Stimulated activated naive CD8-positive, alpha-beta T cell treated with anti-CD3 and anti-CD28 coated beads, Interleukin-15, amount 100 ng/mL, for 72 hours (primary cell): ENCODE measurements at regions not wholly inside any gene's neighbourhood (a gene's known extent, or its start where the extent isn't known, plus 50 kb on each side); places are given as distances from the start of the nearest gene placed in this dataset.
"Not testable (repeated sequence)": the region's sequence is repeated elsewhere in the genome, so short reads cannot be mapped to it uniquely, and the experiment has no call there.

Experiments
- ATAC-seq: fragments of 150-1000 bp; cut with Tn5 transposase; 2 replicates; pipeline ENCODE4 v1.10.0; 2021; ENCODE audit warnings: mild to moderate bottlenecking, moderate library complexity
- DNase-seq, 2 donors: peaks; one replicate each; pipeline ENCODE4 v3.0.0; 2021 to 2022
- H3K27ac Mint-ChIP-seq, 2 donors: one replicate each; pipeline ENCODE4 v1.8.0; 2022; ENCODE audit warnings: mild to moderate bottlenecking in 2 of 2, mixed read lengths in 2 of 2, moderate library complexity in 2 of 2
- H3K27me3 Mint-ChIP-seq: one replicate; pipeline ENCODE4 v1.8.0; 2022; ENCODE audit warnings: mixed read lengths
- H3K4me1 Mint-ChIP-seq: one replicate; pipeline ENCODE4 v1.8.0; 2022; ENCODE audit warnings: mild to moderate bottlenecking, mixed read lengths
- H3K4me3 Mint-ChIP-seq, 2 donors: one replicate each; pipeline ENCODE4 v1.8.0; 2022; ENCODE audit warnings: mild to moderate bottlenecking in 2 of 2, mixed read lengths in 2 of 2, moderate library complexity in 1 of 2
- H3K9me3 Mint-ChIP-seq, 2 donors: one replicate each; pipeline ENCODE4 v1.8.0; 2022; ENCODE audit warnings: mixed read lengths in 2 of 2

GRCh38 chr5:4017076-4017803 lies 421.6 kb downstream of the IRX1 start:
- H3K27ac Mint-ChIP-seq = no peak overlapping the region

DNA sequence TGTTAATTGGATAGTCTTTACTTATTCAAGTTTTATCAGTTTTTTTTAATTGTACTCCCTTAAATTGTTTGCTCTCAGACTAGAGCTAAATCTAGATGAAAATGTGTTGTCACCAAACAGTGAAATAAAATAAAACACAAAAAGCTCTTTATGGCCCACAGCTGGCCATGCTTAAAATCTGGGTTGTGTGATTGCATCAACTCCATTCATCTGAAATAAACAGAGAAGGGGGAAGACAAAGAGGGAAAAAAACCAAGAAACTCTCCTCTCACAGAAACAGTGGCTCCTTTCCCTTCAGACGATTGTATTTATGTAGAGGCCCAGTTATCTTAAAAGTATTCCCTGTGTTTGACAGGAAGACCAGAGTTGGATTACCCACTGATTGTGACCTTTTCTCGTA lies 422.4 kb downstream of the IRX1 start:
- Mint-ChIP-seq H3K4me1 (no peaks in the 10 kb centered on the region), H3K9me3 (peaks cover 0 to 8% of the 10 kb centered on the region in 2 donors), H3K27ac (no peak overlapping the region), H3K4me3 (no peak overlapping the region), H3K27me3 (no peaks in the 10 kb centered on the region)
- DNase-seq = no peak
- ATAC-seq = no peak

More at GRCh38 chr5:4017076-4017803, 421.6 kb downstream of the IRX1 start:
- DNase-seq (no peak), ATAC-seq (no peak)
- Mint-ChIP-seq H3K4me3 (no peak overlapping the region), H3K27me3 (no peaks in the 10 kb centered on the region), H3K4me1 (no peaks in the 10 kb centered on the region), H3K9me3 (peaks cover 0 to 8% of the 10 kb centered on the region in 2 donors)

- no peak overlapping the region for H3K4me3 Mint-ChIP-seq
- H3K27me3 Mint-ChIP-seq = no peaks in the 10 kb centered on the region
- H3K27ac Mint-ChIP-seq = no peak overlapping the region
- no peak for ATAC-seq
- peaks cover 0 to 8% of the 10 kb centered on the region in 2 donors for H3K9me3 Mint-ChIP-seq
- no peak for DNase-seq
- H3K4me1 Mint-ChIP-seq = no peaks in the 10 kb centered on the region
These were observed 423.6 kb downstream of the IRX1 start for GRCh38 chr5:4019009-4019769.

GRCh38 chr5:4019841-4020240 lies 424.2 kb downstream of the IRX1 start:
- no peak for ATAC-seq

DNA sequence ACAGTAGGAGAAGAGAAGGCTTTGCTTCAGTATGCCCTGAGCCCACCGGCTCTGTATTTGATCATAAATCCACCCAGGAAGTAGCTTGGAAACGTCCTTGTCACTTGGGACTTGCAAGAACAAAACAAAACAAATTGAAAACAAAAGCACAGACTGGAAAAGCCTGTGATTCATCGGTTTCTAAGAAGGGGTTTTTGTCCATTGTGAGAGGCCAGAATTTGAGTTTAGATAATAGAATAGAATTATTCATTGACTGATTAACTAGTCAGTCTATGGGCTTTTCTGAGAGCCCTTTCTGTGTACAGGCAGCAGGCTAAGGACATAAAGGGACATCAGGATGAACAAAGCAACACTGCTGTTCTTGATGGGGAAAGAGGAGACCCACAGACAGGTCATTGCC lies 424.8 kb downstream of the IRX1 start:
- no peak for ATAC-seq
- no peak for DNase-seq
- Mint-ChIP-seq H3K27ac (peak overlapping the region in 1 of 2 donors; percentile 84), H3K4me3 (no peak overlapping the region), H3K9me3 (peaks cover 0 to 8% of the 10 kb centered on the region in 2 donors), H3K4me1 (no peaks in the 10 kb centered on the region), H3K27me3 (no peaks in the 10 kb centered on the region)

More at GRCh38 chr5:4019841-4020240, 424.2 kb downstream of the IRX1 start:
- no peak overlapping the region for H3K4me3 Mint-ChIP-seq
- no peak for DNase-seq
- H3K27me3 Mint-ChIP-seq = no peaks in the 10 kb centered on the region
- H3K27ac Mint-ChIP-seq = peak overlapping the region in 1 of 2 donors; percentile 33
- H3K4me1 Mint-ChIP-seq = no peaks in the 10 kb centered on the region
- peaks cover 0 to 8% of the 10 kb centered on the region in 2 donors for H3K9me3 Mint-ChIP-seq

GRCh38 chr5:4022056-4022670 lies 426.5 kb downstream of the IRX1 start:
- Mint-ChIP-seq H3K4me1 (no peaks in the 10 kb centered on the region), H3K27ac (no peak overlapping the region), H3K9me3 (peaks cover 0 to 3% of the 10 kb centered on the region in 2 donors), H3K27me3 (no peaks in the 10 kb centered on the region), H3K4me3 (no peak overlapping the region)
- no peak for DNase-seq
- no peak for ATAC-seq

DNA sequence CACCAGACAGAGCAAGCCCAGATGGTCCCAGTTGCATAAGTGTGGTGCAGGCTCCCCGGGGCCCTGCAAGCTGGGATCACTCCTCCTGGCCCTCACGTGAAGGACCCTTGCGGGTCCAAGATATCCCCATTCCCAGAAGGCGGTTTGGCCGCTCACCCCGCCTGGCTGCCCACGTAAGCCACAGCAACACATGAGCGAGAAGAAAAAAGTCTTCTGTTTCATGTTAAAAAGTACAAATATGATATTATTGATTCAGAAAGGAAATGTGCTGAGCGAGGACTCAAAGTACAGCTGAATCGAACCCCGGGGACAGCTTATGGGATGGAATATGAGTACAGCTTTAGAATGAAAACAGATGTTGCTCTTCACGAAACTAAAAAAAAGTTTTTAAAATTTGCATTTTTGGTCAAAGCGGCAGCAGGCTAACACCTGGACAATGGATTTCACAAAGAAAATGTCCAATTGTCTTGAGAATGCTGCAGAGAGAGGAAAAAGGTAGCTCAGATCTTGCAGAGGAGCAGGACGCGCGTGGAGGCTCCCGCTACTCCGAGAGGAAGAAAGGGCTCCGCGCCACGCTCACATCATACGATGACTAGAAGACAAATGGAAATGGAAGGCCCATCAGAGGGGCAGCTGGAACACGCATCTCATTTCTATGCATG lies 427.6 kb downstream of the IRX1 start:
- H3K27ac Mint-ChIP-seq = no peak overlapping the region
- H3K4me1 Mint-ChIP-seq = no peaks in the 10 kb centered on the region
- ATAC-seq (no peak), DNase-seq (no peak)
- H3K27me3 Mint-ChIP-seq = no peaks in the 10 kb centered on the region
- H3K4me3 Mint-ChIP-seq = no peak overlapping the region
- H3K9me3 Mint-ChIP-seq = no peaks in the 10 kb centered on the region

- Mint-ChIP-seq H3K27me3 (no peaks in the 10 kb centered on the region), H3K4me1 (no peaks in the 10 kb centered on the region), H3K27ac (no peak overlapping the region), H3K9me3 (no peaks in the 10 kb centered on the region), H3K4me3 (no peak overlapping the region)
- ATAC-seq (no peak), DNase-seq (no peak)
These were observed 428.2 kb downstream of the IRX1 start for GRCh38 chr5:4023753-4024335.

- ATAC-seq = no peak
- Mint-ChIP-seq H3K27me3 (no peaks in the 10 kb centered on the region), H3K9me3 (peaks cover 0 to 15% of the 10 kb centered on the region in 2 donors), H3K4me3 (no peak overlapping the region), H3K27ac (no peak overlapping the region), H3K4me1 (no peaks in the 10 kb centered on the region)
- no peak for DNase-seq
These were observed 431.6 kb downstream of the IRX1 start for GRCh38 chr5:4027088-4027734.

GRCh38 chr5:4028384-4028783 lies 432.8 kb downstream of the IRX1 start:
- Mint-ChIP-seq H3K27ac (no peak overlapping the region), H3K4me3 (no peak overlapping the region), H3K27me3 (no peaks in the 10 kb centered on the region), H3K9me3 (peaks cover 0 to 15% of the 10 kb centered on the region in 2 donors), H3K4me1 (no peaks in the 10 kb centered on the region)
- no peak for DNase-seq
- no peak for ATAC-seq

DNA sequence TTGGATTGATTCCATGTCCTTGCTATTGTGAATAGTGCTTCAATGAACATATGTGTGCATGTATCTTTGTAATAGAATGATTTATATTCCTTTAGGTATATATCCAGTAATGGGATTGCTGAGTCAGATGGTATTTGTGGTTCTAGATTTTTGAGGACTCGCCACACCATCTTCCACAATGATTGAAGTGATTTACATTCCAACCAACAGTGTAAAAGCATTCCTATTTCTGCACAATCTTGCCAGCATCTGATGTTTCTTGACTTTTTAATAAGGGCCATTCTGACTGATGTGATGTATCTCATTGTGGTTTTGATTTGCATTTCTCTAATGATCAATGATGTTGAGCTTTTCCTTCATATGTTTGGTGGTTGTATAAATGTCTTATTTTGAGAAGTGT lies 437.9 kb downstream of the IRX1 start:
- ATAC-seq, DNase-seq, H3K27me3 Mint-ChIP-seq, H3K4me1 Mint-ChIP-seq, H3K4me3 Mint-ChIP-seq, H3K27ac Mint-ChIP-seq: not testable (repeated sequence)
- peaks cover 9 to 20% of the 10 kb centered on the region in 2 donors for H3K9me3 Mint-ChIP-seq

GRCh38 chr5:4036861-4037260 lies 441.2 kb downstream of the IRX1 start:
- no peak overlapping the region for H3K27ac Mint-ChIP-seq
- ATAC-seq (no peak), DNase-seq (no peak)
- H3K9me3 Mint-ChIP-seq = peaks cover 10 to 21% of the 10 kb centered on the region in 2 donors
- H3K27me3 Mint-ChIP-seq = no peaks in the 10 kb centered on the region
- H3K4me3 Mint-ChIP-seq = no peak overlapping the region
- H3K4me1 Mint-ChIP-seq = peaks cover 2% of the 10 kb centered on the region

- Mint-ChIP-seq H3K27ac (no peak overlapping the region), H3K4me1 (peaks cover 7% of the 10 kb centered on the region), H3K9me3 (peaks cover 9 to 23% of the 10 kb centered on the region in 2 donors), H3K27me3 (no peaks in the 10 kb centered on the region), H3K4me3 (no peak overlapping the region)
- DNase-seq (no peak), ATAC-seq (no peak)
These were observed 443.4 kb downstream of the IRX1 start for GRCh38 chr5:4038994-4039393.

DNA sequence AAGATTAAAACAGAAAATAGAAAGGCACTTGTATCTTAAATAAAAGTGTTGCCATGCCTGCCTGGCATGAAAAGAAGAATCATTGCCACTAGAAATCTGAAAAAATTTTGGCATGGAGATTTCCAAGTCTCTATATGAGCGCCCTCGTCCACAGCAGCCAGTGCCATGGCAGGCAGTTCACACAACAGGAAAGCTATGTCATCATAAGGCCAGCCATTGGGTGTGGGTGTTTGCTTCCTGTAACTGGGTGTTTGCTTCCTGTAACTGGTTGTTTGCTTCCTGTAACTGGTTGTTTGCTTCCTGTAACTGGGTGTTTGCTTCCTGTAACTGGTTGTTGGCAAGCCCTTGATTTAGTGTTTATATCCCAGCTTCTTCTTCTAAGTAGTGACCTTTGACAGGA lies 446.7 kb downstream of the IRX1 start:
- Mint-ChIP-seq H3K27me3 (no peaks in the 10 kb centered on the region), H3K9me3 (peaks cover 7 to 21% of the 10 kb centered on the region in 2 donors), H3K4me3 (no peak overlapping the region), H3K4me1 (peaks cover 7% of the 10 kb centered on the region), H3K27ac (peak overlapping the region; percentile 65 to 81)
- no peak for ATAC-seq
- peak in 1 of 2 donors; percentile 37 for DNase-seq

- Mint-ChIP-seq H3K4me1 (peaks cover 7% of the 10 kb centered on the region), H3K9me3 (peaks cover 4 to 21% of the 10 kb centered on the region in 2 donors)
These were observed 447.5 kb downstream of the IRX1 start for GRCh38 chr5:4043135-4043534.

More at GRCh38 chr5:4043135-4043534, 447.5 kb downstream of the IRX1 start:
- DNase-seq (no peak), ATAC-seq (no peak)
- Mint-ChIP-seq H3K27me3 (no peaks in the 10 kb centered on the region), H3K27ac (no peak overlapping the region), H3K4me3 (no peak overlapping the region)
